GM12878 (cell line): ENCODE measurements at regions not wholly inside any gene's neighbourhood (a gene's known extent, or its start where the extent isn't known, plus 50 kb on each side); places are given as distances from the start of the nearest gene placed in this dataset.

ENCODE experiments used
- ATF3 ChIP-seq: IDR thresholded peaks from 2 replicates; pipeline ENCODE4 v1.6.1; 2011; ENCODE audit warnings: low read depth, mild to moderate bottlenecking, low read length, moderate library complexity, borderline replicate concordance; ENCODE audit errors: extremely low read depth
- CBX3 ChIP-seq: fragments of 200-600 bp; sonication (generic); IDR thresholded peaks from 2 replicates; pipeline ENCODE4 v1.6.1; 2016; ENCODE audit warnings: low read depth, borderline replicate concordance
- CHD2 ChIP-seq: IDR thresholded peaks from 2 replicates; pipeline ENCODE4 v1.6.1; 2011; ENCODE audit warnings: low read depth, low read length, improper control_type of control experiment, borderline replicate concordance
- CTCF ChIP-seq, 3 experiments: IDR thresholded peaks in 2 of 3; conservative IDR thresholded peaks in 1 of 3; 2 replicates each; pipeline ENCODE4 v1.5.1; 2011; ENCODE audit warnings: low read depth in 3 of 3, low read length in 3 of 3, mild to moderate bottlenecking in 3 of 3, control low read depth in 2 of 3, moderate library complexity in 2 of 3, inconsistent platforms in 1 of 3, mixed read lengths in 1 of 3; ENCODE audit not compliant: control insufficient read depth in 2 of 3, insufficient read depth in 1 of 3; ENCODE audit errors: extremely low read depth in 1 of 3
- ETV6 ChIP-seq, 2 experiments: fragments of 450-650 bp in 1 of 2; IDR thresholded peaks in 1 of 2; conservative IDR thresholded peaks in 1 of 2; 2 replicates each; pipeline ENCODE4 v1.6.1; 2014; ENCODE audit warnings: antibody characterized with exemption in 1 of 2, borderline replicate concordance in 1 of 2, low read depth in 1 of 2, mild to moderate bottlenecking in 1 of 2, moderate library complexity in 1 of 2
- EZH2 ChIP-seq: IDR thresholded peaks from 2 replicates; pipeline ENCODE4 v1.6.1; 2012; ENCODE audit warnings: low read depth, mild to moderate bottlenecking, control low read depth, inconsistent platforms, low read length, borderline replicate concordance; ENCODE audit not compliant: control insufficient read depth
- NR2C1 ChIP-seq: fragments of 450-650 bp; IDR thresholded peaks from 2 replicates; pipeline ENCODE4 v1.6.1; 2017; ENCODE audit warnings: antibody characterized with exemption, mild to moderate bottlenecking, moderate library complexity
- NR2C2 ChIP-seq: IDR thresholded peaks from 2 replicates; pipeline ENCODE4 v1.6.1; 2011; ENCODE audit warnings: borderline replicate concordance, low read depth; ENCODE audit not compliant: control insufficient read depth, insufficient read length
- POLR2A ChIP-seq: IDR thresholded peaks from 2 replicates; pipeline ENCODE4 v1.6.1; 2011; ENCODE audit warnings: low read depth, mild to moderate bottlenecking, low read length
- RAD21 ChIP-seq: IDR thresholded peaks from 2 replicates; pipeline ENCODE4 v1.6.1; 2011; ENCODE audit warnings: mild to moderate bottlenecking, low read depth, low read length, moderate library complexity; ENCODE audit not compliant: insufficient read depth
- RELB ChIP-seq: fragments of 450-650 bp; IDR thresholded peaks from 2 replicates; pipeline ENCODE4 v1.6.1; 2017; ENCODE audit warnings: low read depth, mild to moderate bottlenecking, moderate library complexity
- TARDBP ChIP-seq: IDR thresholded peaks from 2 replicates; pipeline ENCODE4 v1.6.1; 2016; ENCODE audit warnings: borderline replicate concordance
- TCF12 ChIP-seq: IDR thresholded peaks from 2 replicates; pipeline ENCODE4 v1.6.1; 2011; ENCODE audit warnings: low read depth, mild to moderate bottlenecking, low read length
- ZNF384 ChIP-seq: IDR thresholded peaks from 2 replicates; pipeline ENCODE4 v1.6.1; 2012; ENCODE audit warnings: low read depth, mild to moderate bottlenecking, low read length, improper control_type of control experiment, borderline replicate concordance

GRCh38 chr5:112685931-112686330, 51.8 kb upstream of the APC start:
- TF ChIP-seq EZH2 (no peak), RELB (no peak), POLR2A (no peak), CTCF (IDR thresholded peaks at IDR 0.05 in 2 of 3, conservative IDR thresholded peaks at IDR 0.05 in 1 of 3; ENCODE audit: control insufficient read depth in 2 of 3, extremely low read depth in 1 of 3, insufficient read depth in 1 of 3, low read depth in 3 of 3, low read length in 3 of 3) (no peak), RAD21 (no peak), NR2C1 (no peak), TARDBP (no peak), NR2C2 (no peak), ETV6 (conservative IDR thresholded peaks at IDR 0.05 in 1 of 2, IDR thresholded peaks at IDR 0.05 in 1 of 2; ENCODE audit: borderline replicate concordance in 1 of 2, low read depth in 1 of 2) (no peak), ATF3 (no peak), CBX3 (no peak), TCF12 (no peak), CHD2 (no peak), ZNF384 (no peak)
